ENCODE measurements at regions not wholly inside any gene's neighbourhood (a gene's known extent, or its start where the extent isn't known, plus 50 kb on each side); places are given as distances from the start of the nearest gene placed in this dataset.

- TF ChIP-seq POLR2A (IDR thresholded peaks at IDR 0.05) (no peak), POLR2AphosphoS5 (IDR thresholded peaks at IDR 0.05) (no peak), CTCF (IDR thresholded peaks at IDR 0.05) (no peak), EP300 (IDR thresholded peaks at IDR 0.05) (no peak)
- ATAC-seq, result no peak
- no peak overlapping the region for H3K4me3 ChIP-seq
- no peaks in the 10 kb centered on the region for H3K36me3 ChIP-seq
- H3K27me3 ChIP-seq, result peaks cover 8% of the 10 kb centered on the region
- H3K27ac ChIP-seq, result no peak overlapping the region
- H3K4me1 ChIP-seq, result no peaks in the 10 kb centered on the region
- no peaks in the 10 kb centered on the region for H3K9me3 ChIP-seq
- 67 to 100% methylated on average over 1 of the region's 1 CpG for WGBS, 2 donors (ENCODE audit: low coverage in 1 of 2)
Measured at GRCh38 chr2:129681788-129682187, 297.7 kb upstream of the RAB6C start.

GRCh38 chr2:129689653-129690448 is 289.6 kb upstream of the RAB6C start:
- ATAC-seq, result no peak
- H3K36me3 ChIP-seq, result no peaks in the 10 kb centered on the region
- TF ChIP-seq POLR2AphosphoS5 (IDR thresholded peaks at IDR 0.05) (no peak), POLR2A (IDR thresholded peaks at IDR 0.05) (no peak), EP300 (IDR thresholded peaks at IDR 0.05) (no peak), CTCF (IDR thresholded peaks at IDR 0.05) (no peak)
- H3K27ac ChIP-seq, result no peak overlapping the region
- H3K9me3 ChIP-seq, result peaks cover 0 to 28% (median 0%) of the 10 kb centered on the region in 3 donors
- no peaks in the 10 kb centered on the region for H3K4me1 ChIP-seq
- H3K4me3 ChIP-seq, result no peak overlapping the region
- H3K27me3 ChIP-seq, result peaks cover 4% of the 10 kb centered on the region
- 74 to 76% methylated on average over 3 to 4 of the region's 4 CpGs for WGBS, 2 donors (ENCODE audit: low coverage in 1 of 2)

DNA sequence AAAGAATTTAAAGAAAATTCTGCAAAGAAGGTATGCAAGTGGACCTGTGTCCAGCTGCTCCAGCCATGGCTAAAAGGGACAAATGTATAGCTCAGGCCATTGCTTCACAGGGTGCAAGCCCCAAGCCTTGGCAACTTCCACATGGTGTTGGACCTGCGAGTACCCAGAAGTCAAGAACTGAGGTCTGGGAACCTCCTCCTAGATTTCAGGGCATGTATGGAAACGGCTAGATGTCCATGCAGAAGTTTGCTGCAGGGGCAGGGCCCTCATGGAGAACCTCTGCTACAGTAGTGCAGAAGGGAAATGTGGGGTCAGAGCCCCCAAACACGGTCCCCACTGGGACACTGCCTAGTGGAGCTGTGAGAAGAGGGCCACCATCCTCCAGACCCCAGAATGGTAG is 284.0 kb upstream of the RAB6C start:
- WGBS, 2 donors (ENCODE audit: low coverage in 1 of 2), result 76 to 100% methylated on average over 1 to 3 of the region's 3 CpGs
- no peak overlapping the region for H3K27ac ChIP-seq
- H3K36me3 ChIP-seq, result no peaks in the 10 kb centered on the region
- H3K27me3 ChIP-seq, result no peaks in the 10 kb centered on the region
- no peaks in the 10 kb centered on the region for H3K4me1 ChIP-seq
- H3K9me3 ChIP-seq, result peaks cover 0 to 22% (median 0%) of the 10 kb centered on the region in 3 donors
- no peak overlapping the region for H3K4me3 ChIP-seq
- TF ChIP-seq POLR2A (IDR thresholded peaks at IDR 0.05) (no peak), POLR2AphosphoS5 (IDR thresholded peaks at IDR 0.05) (no peak), CTCF (IDR thresholded peaks at IDR 0.05) (no peak), EP300 (IDR thresholded peaks at IDR 0.05) (no peak)
- ATAC-seq, result no peak

DNA sequence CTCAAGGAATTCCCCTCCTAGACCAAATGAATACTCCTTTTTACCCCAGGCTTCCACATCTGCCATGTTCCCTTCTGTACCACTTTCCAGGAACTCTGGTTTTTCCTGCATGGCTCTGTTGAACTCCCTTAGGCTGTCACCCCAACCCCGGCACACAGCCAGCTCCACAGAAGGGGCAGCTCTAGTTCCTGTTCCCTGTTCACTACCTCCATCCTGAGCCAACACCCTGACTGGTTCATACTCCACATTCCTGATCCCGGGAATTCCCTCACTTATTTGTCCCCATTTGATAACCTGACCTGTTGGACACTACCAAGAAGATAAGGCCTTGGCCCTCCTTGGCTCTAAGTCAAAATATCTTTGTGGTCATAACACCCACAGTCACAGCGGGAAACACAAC is 280.9 kb upstream of the RAB6C start:
- WGBS, 2 donors (ENCODE audit: low coverage in 1 of 2), result 68 to 83% methylated on average over 1 to 2 of the region's 3 CpGs
- Histone ChIP-seq H3K4me1 (no peaks in the 10 kb centered on the region), H3K27ac (no peak overlapping the region), H3K4me3 (no peak overlapping the region), H3K9me3 (no peaks in the 10 kb centered on the region), H3K27me3 (no peaks in the 10 kb centered on the region), H3K36me3 (no peaks in the 10 kb centered on the region)
- TF ChIP-seq POLR2AphosphoS5 (IDR thresholded peaks at IDR 0.05) (no peak), POLR2A (IDR thresholded peaks at IDR 0.05) (no peak), CTCF (IDR thresholded peaks at IDR 0.05) (no peak), EP300 (IDR thresholded peaks at IDR 0.05) (no peak)
- no peak for ATAC-seq

All from gastroesophageal sphincter (tissue), 4 donors.